ENCODE measurements at regions not wholly inside any gene's neighbourhood (a gene's known extent, or its start where the extent isn't known, plus 50 kb on each side); places are given as distances from the start of the nearest gene placed in this dataset.

- Histone ChIP-seq H2AFZ (ENCODE audit: low read depth, low read length) (no peak overlapping the region), H3K9ac (ENCODE audit: low read length) (peak overlapping the region; percentile 65), H3K36me3 (ENCODE audit: insufficient read depth, low read length) (no peaks in the 10 kb centered on the region), H3K9me3 (ENCODE audit: insufficient read depth, low read depth, low read length) (no peaks in the 10 kb centered on the region), H3K27me3 (ENCODE audit: insufficient read depth, low read length) (no peaks in the 10 kb centered on the region), H3K4me2 (ENCODE audit: low read length) (peak overlapping the region; percentile 65), H3K27ac (ENCODE audit: low read depth, low read length) (peak overlapping the region; percentile 96), H4K20me1 (ENCODE audit: insufficient read depth, low read length) (no peaks in the 10 kb centered on the region), H3K4me3 (ENCODE audit: insufficient read depth, low read depth, low read length) (peak overlapping the region; percentile 7), H3K79me2 (ENCODE audit: insufficient read depth, low read length) (no peaks in the 10 kb centered on the region), H3K4me1 (ENCODE audit: insufficient read depth, low read length) (peaks cover 47% of the 10 kb centered on the region)
- no peaks in the 10 kb centered on the region for H3K9me3 Mint-ChIP-seq (ENCODE audit: unreplicated experiment)
- no peaks in the 10 kb centered on the region for H3K36me3 Mint-ChIP-seq (ENCODE audit: low read depth, unreplicated experiment)
- peak; percentile 17 for FAIRE-seq
- H3K27me3 Mint-ChIP-seq (ENCODE audit: low read depth, unreplicated experiment), result no peaks in the 10 kb centered on the region
- peaks cover 41% of the 10 kb centered on the region for H3K4me1 Mint-ChIP-seq (ENCODE audit: low read depth, unreplicated experiment)
- no peak overlapping the region for H3K4me3 Mint-ChIP-seq (ENCODE audit: unreplicated experiment)
- DNase-seq (ENCODE audit: low read depth), result peak; percentile 12
- no peak for TF ChIP-seq EZH2 (IDR thresholded peaks at IDR 0.05; ENCODE audit: insufficient read depth, low read length)
- no peak for TF ChIP-seq CTCF (IDR thresholded peaks at IDR 0.05; ENCODE audit: insufficient read depth, low read depth, low read length)
- peak overlapping the region; percentile 93 for H3K27ac Mint-ChIP-seq (ENCODE audit: unreplicated experiment)
Measured at GRCh38 chr21:21713651-21714180, 715.5 kb downstream of the NCAM2 start.

DNA sequence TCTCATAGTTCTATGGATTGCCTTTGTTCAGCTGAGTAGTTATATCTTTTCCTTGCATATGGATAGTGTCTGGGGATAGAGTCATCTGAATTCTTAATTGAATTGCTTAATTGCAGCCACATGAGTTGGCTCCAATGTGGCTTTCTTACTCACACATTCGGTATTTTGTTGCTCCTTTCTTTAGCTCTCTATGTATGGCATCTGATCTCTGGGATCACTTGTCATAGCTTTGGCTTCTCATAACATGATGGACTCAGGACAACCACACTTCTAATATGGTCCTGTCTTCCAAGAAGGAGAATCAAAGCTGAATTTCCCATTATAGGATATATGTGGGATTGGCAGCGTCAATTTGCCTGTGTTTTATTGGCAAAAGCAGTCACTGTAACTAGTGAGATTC, 716.2 kb downstream of the NCAM2 start:
- Mint-ChIP-seq H3K27ac (ENCODE audit: unreplicated experiment) (peak overlapping the region; percentile 93), H3K27me3 (ENCODE audit: low read depth, unreplicated experiment) (no peaks in the 10 kb centered on the region), H3K9me3 (ENCODE audit: unreplicated experiment) (no peaks in the 10 kb centered on the region), H3K4me3 (ENCODE audit: unreplicated experiment) (no peak overlapping the region), H3K4me1 (ENCODE audit: low read depth, unreplicated experiment) (peaks cover 41% of the 10 kb centered on the region), H3K36me3 (ENCODE audit: low read depth, unreplicated experiment) (no peaks in the 10 kb centered on the region)
- peak; percentile 93 for DNase-seq (ENCODE audit: low read depth)
- Histone ChIP-seq H3K79me2 (ENCODE audit: insufficient read depth, low read length) (no peaks in the 10 kb centered on the region), H3K27ac (ENCODE audit: low read depth, low read length) (peak overlapping the region; percentile 96), H3K36me3 (ENCODE audit: insufficient read depth, low read length) (no peaks in the 10 kb centered on the region), H3K9ac (ENCODE audit: low read length) (peak overlapping the region; percentile 73), H3K4me2 (ENCODE audit: low read length) (peak overlapping the region; percentile 65), H3K4me1 (ENCODE audit: insufficient read depth, low read length) (peaks cover 47% of the 10 kb centered on the region), H3K4me3 (ENCODE audit: insufficient read depth, low read depth, low read length) (no peak overlapping the region), H2AFZ (ENCODE audit: low read depth, low read length) (no peak overlapping the region), H3K27me3 (ENCODE audit: insufficient read depth, low read length) (no peaks in the 10 kb centered on the region), H4K20me1 (ENCODE audit: insufficient read depth, low read length) (no peaks in the 10 kb centered on the region), H3K9me3 (ENCODE audit: insufficient read depth, low read depth, low read length) (no peaks in the 10 kb centered on the region)
- TF ChIP-seq EZH2 (IDR thresholded peaks at IDR 0.05; ENCODE audit: insufficient read depth, low read length), result no peak
- no peak for TF ChIP-seq CTCF (IDR thresholded peaks at IDR 0.05; ENCODE audit: insufficient read depth, low read depth, low read length)
- FAIRE-seq, result peak; percentile 95

DNA sequence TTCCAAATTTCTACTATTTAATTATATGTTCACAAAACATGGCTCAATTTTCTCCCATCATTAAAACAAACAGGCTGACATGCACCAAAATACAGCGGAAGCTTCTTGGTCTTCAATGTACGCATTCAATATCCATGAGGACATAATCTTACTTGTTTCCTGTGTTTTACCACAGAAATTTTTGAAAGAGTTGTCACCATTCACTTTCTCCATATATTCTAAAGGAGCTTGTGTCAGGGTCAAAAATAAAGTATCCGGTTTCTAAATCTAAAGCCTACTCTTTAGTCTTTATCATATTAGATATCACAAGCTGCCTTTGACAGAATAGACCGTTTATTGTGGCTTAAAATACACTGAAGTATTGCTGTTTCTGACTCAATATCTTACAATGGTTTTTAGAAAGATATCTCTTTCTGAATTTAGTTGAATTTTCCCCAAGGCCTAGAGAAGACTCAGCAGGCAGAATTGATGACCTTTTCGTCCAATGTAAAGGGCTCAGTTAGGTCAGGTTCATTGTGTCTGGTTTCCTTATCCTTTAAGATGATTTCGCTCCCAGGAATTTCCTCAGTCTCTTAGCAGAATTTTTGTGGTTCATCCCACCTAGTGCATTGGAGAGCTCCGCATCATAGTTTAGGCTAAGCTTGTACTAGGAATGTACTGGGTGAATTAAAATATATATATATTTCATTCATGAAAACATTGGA, 717.2 kb downstream of the NCAM2 start:
- H3K4me3 ChIP-seq (ENCODE audit: insufficient read depth, low read depth, low read length), result no peak overlapping the region
- H3K36me3 ChIP-seq (ENCODE audit: insufficient read depth, low read length), result no peaks in the 10 kb centered on the region
- H2AFZ ChIP-seq (ENCODE audit: low read depth, low read length), result no peak overlapping the region
- peak overlapping the region; percentile 93 for H3K27ac Mint-ChIP-seq (ENCODE audit: unreplicated experiment)
- H3K27me3 ChIP-seq (ENCODE audit: insufficient read depth, low read length), result no peaks in the 10 kb centered on the region
- DNase-seq (ENCODE audit: low read depth) (peak; percentile 97), FAIRE-seq (peak; percentile 93)
- no peaks in the 10 kb centered on the region for H3K9me3 Mint-ChIP-seq (ENCODE audit: unreplicated experiment)
- no peaks in the 10 kb centered on the region for H3K27me3 Mint-ChIP-seq (ENCODE audit: low read depth, unreplicated experiment)
- H3K4me2 ChIP-seq (ENCODE audit: low read length), result peak overlapping the region; percentile 65
- H3K4me3 Mint-ChIP-seq (ENCODE audit: unreplicated experiment), result no peak overlapping the region
- H3K9me3 ChIP-seq (ENCODE audit: insufficient read depth, low read depth, low read length), result no peaks in the 10 kb centered on the region
- peak overlapping the region; percentile 73 for H3K9ac ChIP-seq (ENCODE audit: low read length)
- no peaks in the 10 kb centered on the region for H3K79me2 ChIP-seq (ENCODE audit: insufficient read depth, low read length)
- peaks cover 41% of the 10 kb centered on the region for H3K4me1 Mint-ChIP-seq (ENCODE audit: low read depth, unreplicated experiment)
- peak overlapping the region; percentile 96 for H3K27ac ChIP-seq (ENCODE audit: low read depth, low read length)
- peaks cover 47% of the 10 kb centered on the region for H3K4me1 ChIP-seq (ENCODE audit: insufficient read depth, low read length)
- no peaks in the 10 kb centered on the region for H4K20me1 ChIP-seq (ENCODE audit: insufficient read depth, low read length)
- H3K36me3 Mint-ChIP-seq (ENCODE audit: low read depth, unreplicated experiment), result no peaks in the 10 kb centered on the region
- TF ChIP-seq CTCF (IDR thresholded peaks at IDR 0.05; ENCODE audit: insufficient read depth, low read depth, low read length) (no peak), EZH2 (IDR thresholded peaks at IDR 0.05; ENCODE audit: insufficient read depth, low read length) (no peak)

All from astrocyte (in vitro differentiated cells and primary cell).